NT2/D1 (cell line): ENCODE measurements at regions not wholly inside any gene's neighbourhood (a gene's known extent, or its start where the extent isn't known, plus 50 kb on each side); places are given as distances from the start of the nearest gene placed in this dataset.

Source experiments
- SUZ12 ChIP-seq: IDR thresholded peaks from 2 replicates; pipeline ENCODE4 v1.6.1; 2011; ENCODE audit not compliant: insufficient read length, insufficient read depth; ENCODE audit errors: extremely low read depth
- YY1 ChIP-seq: IDR thresholded peaks from 2 replicates; pipeline ENCODE4 v1.6.1; 2011; ENCODE audit not compliant: insufficient read length, insufficient read depth
- ZNF274 ChIP-seq: IDR thresholded peaks from 2 replicates; pipeline ENCODE4 v1.6.1; 2011; ENCODE audit warnings: mild to moderate bottlenecking, low read depth, low read length

DNA sequence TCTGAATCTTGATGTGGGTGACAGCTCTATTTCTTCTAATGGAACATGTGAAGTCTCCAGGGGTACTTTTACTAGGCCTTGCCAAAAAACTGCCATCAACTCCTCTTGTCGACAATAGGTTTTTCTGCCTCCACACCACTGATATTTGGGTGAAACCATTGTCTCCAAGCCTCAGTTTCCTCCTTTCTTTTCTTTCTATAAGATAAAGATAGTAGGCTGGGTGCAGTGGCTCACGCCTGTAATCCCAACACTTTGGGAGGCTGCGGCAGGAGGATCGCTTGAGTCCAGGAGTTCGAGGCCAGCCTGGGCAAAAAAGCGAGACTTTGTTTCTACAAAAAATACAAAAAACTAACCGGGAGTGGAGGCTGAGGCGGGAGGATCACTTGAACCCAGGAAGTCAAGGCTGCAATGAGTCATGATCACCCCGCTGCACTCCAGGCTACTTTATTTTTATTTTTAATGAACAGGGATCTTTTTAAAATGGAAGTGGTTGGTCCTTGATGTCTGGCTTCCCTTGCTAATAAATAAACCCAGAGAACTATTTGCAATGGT lies 159.9 kb upstream of the TNFAIP3 start:
- no peak for TF ChIP-seq ZNF274
- no peak for TF ChIP-seq SUZ12
- no peak for TF ChIP-seq YY1
